SK-MEL-5 (cell line): ENCODE measurements at regions not wholly inside any gene's neighbourhood (a gene's known extent, or its start where the extent isn't known, plus 50 kb on each side); places are given as distances from the start of the nearest gene placed in this dataset.
"Not testable (repeated sequence)": the region's sequence is repeated elsewhere in the genome, so short reads cannot be mapped to it uniquely, and the experiment has no call there.

ENCODE experiments used
- DNase-seq: peaks from one replicate; pipeline ENCODE4 v3.0.0-alpha.2; 2016; ENCODE audit warnings: low read depth, low spot score
- in situ Hi-C: cut with HindIII; loops from 2 replicates; pipeline ENCODE4 v1.10.0; 2016; ENCODE audit warnings: low sequenced_read_pairs, high pct_unique_total_duplicates, low pct_unique_long_range_greater_than_20kb

- DNase-seq, result no peak
- in situ Hi-C loops, result no loop called here
Observed at GRCh38 chr2:242047963-242048362, 178.4 kb downstream of the RTP5 start.

- no peak for DNase-seq
- in situ Hi-C loops, result no loop called here
Observed at GRCh38 chr2:242048479-242048878, 178.9 kb downstream of the RTP5 start.

- DNase-seq, in situ Hi-C loops: not testable (repeated sequence)
Observed at GRCh38 chr2:242049492-242049891, 180.0 kb downstream of the RTP5 start.

- in situ Hi-C loops, result no loop called here
- no peak for DNase-seq
Observed at GRCh38 chr2:242051463-242051862, 181.9 kb downstream of the RTP5 start.

- no peak for DNase-seq
- in situ Hi-C loops, result no loop called here
Observed at GRCh38 chr2:242052421-242052820, 182.9 kb downstream of the RTP5 start.

GRCh38 chr2:242053921-242054320 is 184.4 kb downstream of the RTP5 start:
- in situ Hi-C loops, result no loop called here
- DNase-seq, result no peak

GRCh38 chr2:242054406-242054805 is 184.9 kb downstream of the RTP5 start:
- in situ Hi-C loops, result no loop called here
- no peak for DNase-seq

GRCh38 chr2:242054881-242055801 is 185.6 kb downstream of the RTP5 start:
- in situ Hi-C loops, result no loop called here

GRCh38 chr2:242056026-242056425 is 186.5 kb downstream of the RTP5 start:
- no peak for DNase-seq
- in situ Hi-C loops, result no loop called here

More at GRCh38 chr2:242054881-242055801, 185.6 kb downstream of the RTP5 start:
- no peak for DNase-seq

- in situ Hi-C loops, result no loop called here
- DNase-seq, result no peak
Observed at GRCh38 chr2:242056785-242057184, 187.3 kb downstream of the RTP5 start.

GRCh38 chr2:242057379-242058040 is 188.0 kb downstream of the RTP5 start:
- in situ Hi-C loops, result no loop called here

GRCh38 chr2:242058116-242058680 is 188.7 kb downstream of the RTP5 start:
- in situ Hi-C loops, result no loop called here
- DNase-seq, result no peak

More at GRCh38 chr2:242057379-242058040, 188.0 kb downstream of the RTP5 start:
- no peak for DNase-seq

- DNase-seq, result no peak
- in situ Hi-C loops, result no loop called here
Observed at GRCh38 chr2:242059566-242059965, 190.0 kb downstream of the RTP5 start.

- no peak for DNase-seq
- in situ Hi-C loops, result no loop called here
Observed at GRCh38 chr2:242060212-242060835, 190.8 kb downstream of the RTP5 start.

- DNase-seq, in situ Hi-C loops: not testable (repeated sequence)
Observed at GRCh38 chr2:242061930-242062329, 192.4 kb downstream of the RTP5 start.

GRCh38 chr2:242063436-242063835 is 193.9 kb downstream of the RTP5 start:
- in situ Hi-C loops, result no loop called here
- DNase-seq, result no peak

- no peak for DNase-seq
- in situ Hi-C loops, result no loop called here
Observed at GRCh38 chr2:242063850-242064249, 194.3 kb downstream of the RTP5 start.
